Activated T-helper 17 cell treated with anti-CD3 and anti-CD28 coated beads, Interleukin-2, amount 50 U/mL, for 72 hours (primary cell): ENCODE measurements at regions not wholly inside any gene's neighbourhood (a gene's known extent, or its start where the extent isn't known, plus 50 kb on each side); places are given as distances from the start of the nearest gene placed in this dataset.

Experiments
- ATAC-seq: fragments of 150-1000 bp; cut with Tn5 transposase; replicated peaks from 2 replicates; pipeline ENCODE4 v1.10.0; 2021; ENCODE audit warnings: mild to moderate bottlenecking, moderate library complexity
- H3K27ac Mint-ChIP-seq: one replicate; pipeline ENCODE4 v1.8.0; 2022; ENCODE audit warnings: mixed read lengths
- H3K27me3 Mint-ChIP-seq: one replicate; pipeline ENCODE4 v1.8.0; 2022; ENCODE audit warnings: mixed read lengths
- H3K36me3 Mint-ChIP-seq: one replicate; pipeline ENCODE4 v1.8.0; 2022; ENCODE audit warnings: low read depth, mild to moderate bottlenecking, mixed read lengths
- H3K4me1 Mint-ChIP-seq: one replicate; pipeline ENCODE4 v1.8.0; 2022; ENCODE audit warnings: mixed read lengths
- H3K4me3 Mint-ChIP-seq: one replicate; pipeline ENCODE4 v1.8.0; 2022; ENCODE audit warnings: mild to moderate bottlenecking, mixed read lengths
- H3K9me3 Mint-ChIP-seq: one replicate; pipeline ENCODE4 v1.8.0; 2022; ENCODE audit warnings: mixed read lengths

GRCh38 chr12:19837543-19837942 lies 398.3 kb downstream of the AEBP2 start:
- ATAC-seq, result no peak
- H3K4me1 Mint-ChIP-seq, result peaks cover 11% of the 10 kb centered on the region
- peaks cover 4% of the 10 kb centered on the region for H3K9me3 Mint-ChIP-seq
- no peak overlapping the region for H3K4me3 Mint-ChIP-seq
- H3K27ac Mint-ChIP-seq, result no peak overlapping the region
- no peaks in the 10 kb centered on the region for H3K27me3 Mint-ChIP-seq
- H3K36me3 Mint-ChIP-seq, result peaks cover 4% of the 10 kb centered on the region

- Mint-ChIP-seq H3K36me3 (no peaks in the 10 kb centered on the region), H3K9me3 (no peaks in the 10 kb centered on the region), H3K27me3 (peaks cover 3% of the 10 kb centered on the region), H3K27ac (no peak overlapping the region), H3K4me1 (no peaks in the 10 kb centered on the region), H3K4me3 (no peak overlapping the region)
- no peak for ATAC-seq
Measured at GRCh38 chr12:19841451-19841850, 402.2 kb downstream of the AEBP2 start.

DNA sequence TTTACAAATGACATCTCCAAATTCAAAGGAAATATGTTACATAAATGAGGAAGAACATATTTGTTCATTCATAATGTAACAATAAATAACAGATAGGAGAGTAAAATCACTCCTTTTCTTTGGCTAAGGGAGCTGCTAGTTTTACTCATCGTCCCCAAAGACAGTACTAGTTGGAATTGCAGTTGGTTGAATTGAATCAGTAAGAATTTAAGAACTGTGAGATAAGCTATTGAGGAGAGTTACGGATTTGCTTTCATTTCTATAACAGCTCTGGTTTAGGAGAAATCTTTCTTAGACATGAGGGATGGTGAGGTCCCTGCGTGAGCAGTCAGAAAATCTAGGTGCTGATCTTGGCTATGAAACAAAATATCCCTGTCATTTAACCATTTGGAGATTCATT lies 402.8 kb downstream of the AEBP2 start:
- peaks cover under 1% of the 10 kb centered on the region for H3K4me1 Mint-ChIP-seq
- no peak for ATAC-seq
- H3K4me3 Mint-ChIP-seq, result no peak overlapping the region
- peaks cover 3% of the 10 kb centered on the region for H3K27me3 Mint-ChIP-seq
- no peak overlapping the region for H3K27ac Mint-ChIP-seq
- H3K9me3 Mint-ChIP-seq, result no peaks in the 10 kb centered on the region
- no peaks in the 10 kb centered on the region for H3K36me3 Mint-ChIP-seq

- Mint-ChIP-seq H3K4me3 (no peak overlapping the region), H3K36me3 (no peaks in the 10 kb centered on the region), H3K27ac (no peak overlapping the region), H3K9me3 (no peaks in the 10 kb centered on the region), H3K4me1 (peaks cover 8% of the 10 kb centered on the region), H3K27me3 (peaks cover 3% of the 10 kb centered on the region)
- no peak for ATAC-seq
Measured at GRCh38 chr12:19844224-19844623, 404.9 kb downstream of the AEBP2 start.

DNA sequence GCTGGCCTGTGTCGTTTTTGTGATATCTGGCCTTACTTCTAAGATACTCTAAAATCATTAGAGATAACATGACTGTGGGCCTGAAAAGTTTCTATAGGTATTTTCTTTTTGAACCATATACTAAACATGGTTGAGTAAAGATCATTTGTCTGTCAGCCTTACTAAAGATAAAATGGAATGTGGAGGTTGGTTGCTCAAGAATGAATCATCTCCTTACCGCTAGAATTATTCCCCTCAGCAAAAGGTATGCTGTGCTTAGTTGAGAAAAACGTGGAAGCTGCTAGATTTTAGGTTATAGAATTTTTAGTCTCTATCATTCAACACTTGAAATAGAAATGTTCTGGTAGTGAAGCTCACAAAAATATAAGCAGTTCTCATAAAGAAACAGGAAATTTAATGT lies 407.3 kb downstream of the AEBP2 start:
- Mint-ChIP-seq H3K27ac (peak overlapping the region; percentile 21), H3K4me3 (peak overlapping the region; percentile 43), H3K4me1 (peaks cover 12% of the 10 kb centered on the region), H3K27me3 (peaks cover 8% of the 10 kb centered on the region), H3K9me3 (no peaks in the 10 kb centered on the region), H3K36me3 (no peaks in the 10 kb centered on the region)
- ATAC-seq, result peak; percentile 74

- no peaks in the 10 kb centered on the region for H3K9me3 Mint-ChIP-seq
- H3K4me1 Mint-ChIP-seq, result peaks cover 12% of the 10 kb centered on the region
- no peak for ATAC-seq
- H3K27ac Mint-ChIP-seq, result peak overlapping the region; percentile 65
- peaks cover 9% of the 10 kb centered on the region for H3K27me3 Mint-ChIP-seq
- H3K4me3 Mint-ChIP-seq, result peak overlapping the region; percentile 43
- no peaks in the 10 kb centered on the region for H3K36me3 Mint-ChIP-seq
Measured at GRCh38 chr12:19847294-19848059, 408.2 kb downstream of the AEBP2 start.

DNA sequence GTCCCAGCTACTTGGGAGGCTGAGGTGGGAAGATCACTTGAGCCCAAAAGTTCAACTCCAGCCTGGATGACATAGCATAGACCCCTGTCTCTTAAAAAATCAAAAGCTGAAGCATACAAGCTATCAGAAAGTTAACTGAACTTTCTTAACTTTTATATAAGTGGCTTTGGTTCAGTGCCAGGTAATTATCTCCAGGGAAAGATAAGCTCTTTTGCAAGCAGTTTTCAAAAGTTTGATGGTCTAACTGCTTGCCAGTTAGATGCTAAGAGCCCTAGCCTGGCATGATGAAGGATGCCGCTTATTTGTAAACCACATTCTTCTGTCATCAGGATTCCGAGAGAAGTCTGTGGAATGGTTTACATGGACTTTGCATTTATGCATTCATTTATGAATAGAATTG lies 409.1 kb downstream of the AEBP2 start:
- Mint-ChIP-seq H3K9me3 (no peaks in the 10 kb centered on the region), H3K27me3 (peaks cover 8% of the 10 kb centered on the region), H3K4me3 (no peak overlapping the region), H3K27ac (peak overlapping the region; percentile 8), H3K4me1 (peaks cover 12% of the 10 kb centered on the region), H3K36me3 (no peaks in the 10 kb centered on the region)
- ATAC-seq, result no peak

DNA sequence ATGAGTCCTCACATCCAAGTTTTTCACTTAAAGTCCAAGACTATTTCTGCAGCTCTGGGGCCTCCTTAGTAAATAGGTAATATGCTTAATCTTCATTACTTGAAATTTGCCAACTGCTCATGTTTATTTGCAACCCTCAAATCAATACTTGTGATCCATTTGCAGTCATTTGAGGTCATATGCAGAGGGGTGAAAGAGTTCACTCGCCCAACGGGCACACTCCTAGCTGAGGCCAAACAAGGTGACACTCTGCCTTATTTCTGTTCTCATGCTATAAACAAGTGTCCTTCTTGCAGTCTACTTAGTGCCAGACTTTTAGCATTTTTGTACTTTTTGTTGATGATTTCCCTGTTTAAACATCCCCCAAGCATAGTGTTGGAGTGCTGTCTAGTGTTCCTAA lies 409.9 kb downstream of the AEBP2 start:
- Mint-ChIP-seq H3K27ac (no peak overlapping the region), H3K9me3 (no peaks in the 10 kb centered on the region), H3K4me1 (peaks cover 12% of the 10 kb centered on the region), H3K27me3 (peaks cover 8% of the 10 kb centered on the region), H3K36me3 (no peaks in the 10 kb centered on the region), H3K4me3 (no peak overlapping the region)
- ATAC-seq, result peak; percentile 3

DNA sequence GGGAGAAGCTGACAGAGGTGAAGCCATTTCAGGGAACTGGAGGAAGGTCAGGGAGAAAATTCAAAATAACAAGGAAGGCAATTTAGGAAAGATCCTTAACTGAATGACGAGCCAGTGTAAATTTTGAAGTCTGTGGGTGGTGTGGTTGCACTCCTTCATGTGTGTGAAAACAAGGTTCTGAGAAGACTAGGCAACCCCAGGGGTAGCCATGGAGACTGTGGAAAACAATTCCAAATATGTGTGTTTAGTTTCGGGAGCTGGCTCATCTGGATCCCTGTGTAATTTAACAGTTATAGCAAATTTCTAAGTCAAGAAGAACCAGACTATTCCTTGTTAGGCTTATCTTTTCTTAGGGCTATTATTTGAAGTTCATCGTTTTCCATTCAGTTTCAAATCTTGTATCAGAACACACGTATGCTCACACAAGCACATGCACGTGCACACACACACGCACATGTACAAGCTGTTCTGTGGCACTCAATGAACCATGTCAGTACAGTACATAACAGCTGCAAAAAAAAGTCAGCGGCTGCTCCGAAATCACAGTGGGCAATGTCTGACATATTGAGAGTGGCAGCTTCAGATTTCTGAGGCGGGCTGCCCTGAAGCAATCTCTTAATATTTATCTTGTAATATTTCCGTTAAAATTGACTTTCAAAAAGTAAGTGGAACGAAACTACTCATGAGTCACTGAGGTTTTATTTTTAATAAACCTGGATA lies 411.2 kb downstream of the AEBP2 start:
- Mint-ChIP-seq H3K4me3 (peak overlapping the region; percentile 1), H3K36me3 (no peaks in the 10 kb centered on the region), H3K27ac (peak overlapping the region; percentile 13), H3K9me3 (no peaks in the 10 kb centered on the region), H3K27me3 (peaks cover 8% of the 10 kb centered on the region), H3K4me1 (peaks cover 12% of the 10 kb centered on the region)
- ATAC-seq, result peak; percentile 30

GRCh38 chr12:19852100-19852855 lies 413.0 kb downstream of the AEBP2 start:
- peaks cover 19% of the 10 kb centered on the region for H3K27me3 Mint-ChIP-seq
- no peaks in the 10 kb centered on the region for H3K9me3 Mint-ChIP-seq
- H3K27ac Mint-ChIP-seq, result no peak overlapping the region
- peaks cover 9% of the 10 kb centered on the region for H3K4me1 Mint-ChIP-seq
- H3K36me3 Mint-ChIP-seq, result no peaks in the 10 kb centered on the region
- no peak for ATAC-seq
- no peak overlapping the region for H3K4me3 Mint-ChIP-seq

- Mint-ChIP-seq H3K4me1 (peaks cover 4% of the 10 kb centered on the region), H3K9me3 (no peaks in the 10 kb centered on the region), H3K36me3 (no peaks in the 10 kb centered on the region), H3K4me3 (no peak overlapping the region), H3K27me3 (peaks cover 14% of the 10 kb centered on the region), H3K27ac (no peak overlapping the region)
- no peak for ATAC-seq
Measured at GRCh38 chr12:19855851-19856250, 416.6 kb downstream of the AEBP2 start.

GRCh38 chr12:19856389-19856788 lies 417.1 kb downstream of the AEBP2 start:
- Mint-ChIP-seq H3K27me3 (peaks cover 14% of the 10 kb centered on the region), H3K36me3 (no peaks in the 10 kb centered on the region), H3K9me3 (no peaks in the 10 kb centered on the region), H3K4me1 (peaks cover under 1% of the 10 kb centered on the region), H3K4me3 (no peak overlapping the region), H3K27ac (no peak overlapping the region)
- no peak for ATAC-seq

GRCh38 chr12:19857204-19857603 lies 417.9 kb downstream of the AEBP2 start:
- Mint-ChIP-seq H3K9me3 (no peaks in the 10 kb centered on the region), H3K4me3 (no peak overlapping the region), H3K27me3 (peaks cover 14% of the 10 kb centered on the region), H3K27ac (no peak overlapping the region), H3K4me1 (no peaks in the 10 kb centered on the region), H3K36me3 (no peaks in the 10 kb centered on the region)
- no peak for ATAC-seq

- Mint-ChIP-seq H3K27me3 (no peaks in the 10 kb centered on the region), H3K4me1 (no peaks in the 10 kb centered on the region), H3K27ac (no peak overlapping the region), H3K9me3 (no peaks in the 10 kb centered on the region), H3K36me3 (no peaks in the 10 kb centered on the region), H3K4me3 (no peak overlapping the region)
- no peak for ATAC-seq
Measured at GRCh38 chr12:19867151-19867550, 427.9 kb downstream of the AEBP2 start.

DNA sequence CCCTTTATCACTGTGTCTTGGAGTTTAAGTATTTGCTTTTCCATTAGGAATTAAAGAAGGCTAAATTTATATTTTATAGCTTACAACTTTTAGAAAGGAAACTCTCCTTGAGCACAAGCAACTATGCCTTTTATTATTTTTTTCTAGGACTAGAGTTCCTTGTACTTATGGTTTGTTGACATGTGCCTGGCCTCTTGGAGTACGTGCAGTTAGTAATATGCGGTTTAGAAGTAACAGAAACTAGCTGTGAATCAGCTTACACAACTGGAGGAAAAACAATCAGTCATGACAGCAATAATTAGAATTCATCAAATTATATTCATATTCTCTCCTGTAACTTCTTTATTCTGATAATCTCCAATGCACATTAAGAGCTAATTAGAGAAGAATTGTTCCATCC lies 428.7 kb downstream of the AEBP2 start:
- Mint-ChIP-seq H3K4me1 (no peaks in the 10 kb centered on the region), H3K27ac (no peak overlapping the region), H3K27me3 (no peaks in the 10 kb centered on the region), H3K4me3 (no peak overlapping the region), H3K36me3 (no peaks in the 10 kb centered on the region), H3K9me3 (no peaks in the 10 kb centered on the region)
- no peak for ATAC-seq
